Mucosa of descending colon (tissue), 3 donors: ENCODE measurements at regions not wholly inside any gene's neighbourhood (a gene's known extent, or its start where the extent isn't known, plus 50 kb on each side); places are given as distances from the start of the nearest gene placed in this dataset.

Source experiments
- ATAC-seq: fragments of 200-7000 bp; cut with Tn5 transposase; one replicate; pipeline ENCODE4 v1.9.1; 2020; ENCODE audit warnings: mild to moderate bottlenecking, moderate library complexity
- DNase-seq, 3 donors: peaks; one replicate each; pipeline ENCODE4 v3.0.0-alpha.2; 2020
- H3K36me3 ChIP-seq: fragments of 200-600 bp; one replicate; pipeline ENCODE4 v1.8.0; 2021; ENCODE audit warnings: low read depth, mild to moderate bottlenecking
- H3K4me1 ChIP-seq: fragments of 200-600 bp; one replicate; pipeline ENCODE4 v1.8.0; 2021; ENCODE audit warnings: low read depth, mild to moderate bottlenecking
- H3K4me3 ChIP-seq: fragments of 200-600 bp; one replicate; pipeline ENCODE4 v1.8.0; 2021; ENCODE audit warnings: mild to moderate bottlenecking
- H3K9me3 ChIP-seq: fragments of 200-600 bp; one replicate; pipeline ENCODE4 v1.8.0; 2021; ENCODE audit warnings: mild to moderate bottlenecking
- CTCF ChIP-seq: fragments of 200-600 bp; IDR thresholded peaks from one replicate; pipeline ENCODE4 v1.8.0; 2022; ENCODE audit warnings: antibody characterized with exemption, mild to moderate bottlenecking
- intact Hi-C, 2 donors: fragments of 100-400 bp; cut with DNase I in 1 of 2; cut with micrococcal nuclease in 1 of 2; formaldehyde crosslinking; loops; one replicate each; pipeline versions ENCODE4 v1.11.0 to v1.11.1; 2022; cut with DNase I, micrococcal nuclease
- donor health status: DM: no; HTN: no; CAD: no; lungs with moderate emphysema.
- donor health status: DM: no; HTN: no; CAD: no.
- donor health status: DM: no; HTN: yes; CAD: no.

- DNase-seq (no peak), ATAC-seq (no peak)
- H3K9me3 ChIP-seq: no peaks in the 10 kb centered on the region
- no peak overlapping the region for H3K4me3 ChIP-seq
- H3K36me3 ChIP-seq: no peaks in the 10 kb centered on the region
- H3K4me1 ChIP-seq: peaks cover 2% of the 10 kb centered on the region
- intact Hi-C loops: loop anchor here in 1 of 2 donors (5.0 kb wide), 1 partner anchor 376 kb away; no protein-coding TSS in a partner anchor
- no peak for TF ChIP-seq CTCF
Measured at GRCh38 chr4:108567831-108568230, 52.5 kb upstream of the RPL34 start.

DNA sequence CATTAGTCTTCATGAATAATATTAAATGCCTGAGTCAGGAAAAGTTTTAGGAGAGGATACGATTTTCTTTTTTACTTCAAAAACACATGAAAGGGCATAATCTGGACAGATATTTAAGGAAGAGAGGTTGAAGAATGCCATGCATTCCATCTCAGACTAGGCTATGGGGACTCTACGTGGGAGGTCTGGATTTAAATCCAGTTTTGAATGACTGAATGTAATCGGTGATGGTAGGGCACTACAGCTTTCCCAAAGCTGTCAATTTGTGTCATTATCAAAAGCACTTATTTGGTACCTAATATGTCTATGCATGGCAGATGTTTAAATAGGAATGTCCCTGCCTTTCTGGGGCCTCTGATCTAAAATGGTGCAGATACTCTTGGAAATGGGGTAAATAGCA, 59.3 kb upstream of the RPL34 start:
- no peak for DNase-seq
- H3K4me3 ChIP-seq: no peak overlapping the region
- no peaks in the 10 kb centered on the region for H3K9me3 ChIP-seq
- ATAC-seq: no peak
- intact Hi-C loops: no loop called here
- H3K4me1 ChIP-seq: no peaks in the 10 kb centered on the region
- TF ChIP-seq CTCF: no peak
- no peaks in the 10 kb centered on the region for H3K36me3 ChIP-seq

- intact Hi-C loops: no loop called here
- Histone ChIP-seq H3K9me3 (no peaks in the 10 kb centered on the region), H3K4me3 (no peak overlapping the region), H3K4me1 (no peaks in the 10 kb centered on the region), H3K36me3 (no peaks in the 10 kb centered on the region)
- no peak for TF ChIP-seq CTCF
- ATAC-seq (no peak), DNase-seq (no peak)
Measured at GRCh38 chr4:108560616-108561015, 59.8 kb upstream of the RPL34 start.

- no peaks in the 10 kb centered on the region for H3K4me1 ChIP-seq
- no peaks in the 10 kb centered on the region for H3K9me3 ChIP-seq
- intact Hi-C loops: no loop called here
- no peak overlapping the region for H3K4me3 ChIP-seq
- TF ChIP-seq CTCF: no peak
- DNase-seq (no peak), ATAC-seq (no peak)
- H3K36me3 ChIP-seq: no peaks in the 10 kb centered on the region
Measured at GRCh38 chr4:108559911-108560310, 60.5 kb upstream of the RPL34 start.

GRCh38 chr4:108559068-108559793, 61.1 kb upstream of the RPL34 start:
- ATAC-seq: no peak
- no peak for DNase-seq
- TF ChIP-seq CTCF: no peak
- no peaks in the 10 kb centered on the region for H3K36me3 ChIP-seq
- H3K4me1 ChIP-seq: no peaks in the 10 kb centered on the region
- intact Hi-C loops: no loop called here
- H3K4me3 ChIP-seq: no peak overlapping the region
- H3K9me3 ChIP-seq: no peaks in the 10 kb centered on the region
